Stimulated activated CD4-positive, alpha-beta T cell treated with anti-CD3 and anti-CD28 coated beads, TNF-alpha, amount 100 ng/mL, for 1 hour (primary cell): ENCODE measurements at regions not wholly inside any gene's neighbourhood (a gene's known extent, or its start where the extent isn't known, plus 50 kb on each side); places are given as distances from the start of the nearest gene placed in this dataset.
"Not testable (repeated sequence)": the region's sequence is repeated elsewhere in the genome, so short reads cannot be mapped to it uniquely, and the experiment has no call there.

Experiments
- DNase-seq, 3 donors: peaks; one replicate each; pipeline ENCODE4 v3.0.0-alpha.2; 2020; ENCODE audit warnings: low read depth in 3 of 3, low spot score in 1 of 3

DNA sequence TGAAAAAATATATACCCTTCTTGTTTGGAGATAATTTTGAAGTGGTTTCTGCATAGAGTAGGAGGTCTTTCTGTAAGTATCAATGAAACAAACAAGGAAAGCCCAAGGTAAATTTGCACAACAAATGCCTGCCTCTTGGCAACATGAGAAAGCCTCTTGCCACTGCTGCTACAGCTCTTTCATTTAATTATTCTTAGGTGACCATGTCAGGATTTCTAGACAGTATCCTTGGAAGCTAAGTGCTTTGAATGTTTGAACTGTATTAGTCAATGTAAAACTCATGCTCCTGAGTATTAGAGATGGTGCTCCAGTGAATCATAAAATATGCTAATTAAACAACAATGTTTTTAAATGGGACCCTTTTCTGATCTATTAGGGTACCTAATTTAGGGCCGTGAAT is 81.2 kb upstream of the ITGB1 start:
- no peak for DNase-seq

DNA sequence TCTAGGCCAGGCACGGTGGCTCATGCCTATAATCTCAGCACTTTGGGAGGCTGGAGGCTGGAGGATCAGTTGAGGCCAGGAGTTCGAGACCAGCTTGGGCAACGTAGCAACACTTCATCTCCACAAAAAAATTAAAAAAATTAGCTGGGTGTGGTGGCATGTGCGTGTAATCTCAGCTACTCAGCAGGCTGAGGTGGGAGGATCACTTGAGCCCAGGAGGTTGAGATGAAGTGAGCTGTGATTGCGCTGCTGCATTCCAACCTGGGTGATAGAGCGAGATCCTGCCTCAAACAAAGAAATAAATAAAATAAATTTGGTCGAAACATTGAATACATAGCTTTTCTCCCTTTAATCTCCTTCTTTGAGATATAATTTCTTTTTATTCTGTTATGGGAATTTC is 80.6 kb upstream of the ITGB1 start:
- DNase-seq: no peak

DNA sequence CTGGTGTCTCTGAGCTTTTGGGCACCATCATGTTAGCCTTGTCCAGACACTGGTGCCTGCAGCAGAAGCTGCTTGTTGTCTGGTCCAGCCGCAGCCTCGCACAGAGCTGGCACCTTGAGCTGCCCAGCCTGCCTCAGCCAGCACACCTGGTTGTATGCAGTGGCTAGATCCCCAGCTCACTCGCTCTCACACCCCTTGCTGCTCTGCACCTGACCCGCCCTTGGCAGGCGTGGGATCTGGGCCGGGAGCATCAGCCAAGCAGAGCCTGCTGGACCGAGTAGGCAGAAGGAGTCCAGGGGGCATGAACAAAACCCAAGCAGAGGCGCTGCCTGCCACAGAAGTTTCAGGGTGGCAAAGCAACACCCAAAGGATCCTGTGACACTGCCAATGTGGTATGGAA is 79.7 kb upstream of the ITGB1 start:
- no peak for DNase-seq

DNA sequence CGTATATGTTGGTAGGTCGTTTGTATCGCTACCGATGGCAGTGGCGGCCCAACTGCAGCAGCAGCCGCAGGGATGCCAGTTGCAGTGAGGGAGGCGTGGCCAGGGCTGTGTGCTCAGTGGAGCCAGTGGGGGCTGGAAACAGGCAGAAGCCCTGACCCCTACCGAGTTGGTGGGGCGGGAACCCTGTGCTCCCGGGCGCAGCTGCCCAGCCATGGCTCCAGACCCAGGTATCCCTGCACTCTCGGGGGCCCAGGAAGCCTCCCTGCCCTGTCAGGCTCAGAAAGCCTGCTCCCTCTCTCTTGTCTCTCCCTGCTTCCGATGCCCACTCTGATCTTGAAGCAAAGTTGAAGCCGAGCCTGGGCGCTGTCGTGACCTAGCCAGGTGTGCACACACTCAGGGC is 78.6 kb upstream of the ITGB1 start:
- DNase-seq: no peak

DNA sequence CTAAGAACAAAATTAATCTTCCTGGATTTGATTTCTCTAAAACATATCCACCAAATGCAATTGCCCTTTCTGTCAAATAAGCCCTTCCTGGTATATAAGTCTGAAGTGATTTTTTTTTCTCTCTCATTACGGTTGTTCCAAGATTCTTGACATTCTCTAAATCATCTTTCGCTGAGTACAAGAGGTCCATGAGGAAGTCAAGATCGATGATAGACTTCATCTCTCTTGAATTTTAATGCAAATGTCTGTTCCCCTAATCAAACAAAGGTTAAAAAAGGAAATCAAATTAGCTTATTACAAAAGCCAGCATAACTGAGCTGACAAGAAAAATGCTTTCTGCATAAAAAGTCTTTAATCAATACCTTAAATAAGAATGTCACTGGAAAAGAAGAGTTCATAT is 77.4 kb upstream of the ITGB1 start:
- DNase-seq: no peak

DNA sequence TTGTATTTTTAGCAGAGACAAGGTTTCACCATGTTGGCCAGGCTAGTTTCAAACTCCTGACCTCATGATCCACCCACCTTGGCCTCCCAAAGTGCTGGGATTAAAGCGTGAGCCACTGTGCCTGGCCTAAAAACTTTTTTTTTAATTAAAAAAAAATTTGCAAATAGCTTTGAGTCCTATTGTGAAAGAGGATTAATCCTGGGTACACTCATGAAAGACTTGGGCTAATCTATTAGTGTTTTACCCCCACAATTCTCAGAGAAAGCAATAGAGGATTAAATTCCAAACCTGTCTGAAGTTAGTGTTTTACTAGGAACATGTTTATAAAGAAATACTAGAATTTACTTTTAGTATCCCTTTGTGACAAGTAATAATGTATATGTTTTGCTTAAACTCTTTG is 76.9 kb upstream of the ITGB1 start:
- no peak for DNase-seq

DNA sequence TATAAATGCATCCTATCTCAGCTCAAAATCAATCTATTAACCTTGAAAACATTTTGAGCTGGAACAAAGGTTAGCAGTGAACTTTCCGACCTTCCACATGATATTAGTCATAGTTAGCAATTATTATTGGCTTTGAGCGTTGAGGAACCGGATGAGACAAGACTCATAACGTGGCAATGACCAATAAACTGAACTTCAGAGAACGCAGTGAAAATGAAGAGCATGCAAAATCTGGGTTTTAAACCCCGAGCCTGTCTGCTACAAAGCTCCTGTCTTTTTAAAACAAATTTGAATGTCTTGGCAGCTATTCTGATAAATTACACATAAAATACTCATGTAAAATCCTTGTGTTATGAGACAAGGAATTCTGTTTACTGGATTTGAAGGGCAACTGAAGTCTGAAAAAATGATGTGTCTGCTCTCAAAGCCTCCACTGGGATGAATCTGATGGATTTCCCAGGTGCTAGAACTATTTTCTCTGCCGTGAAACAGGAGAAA is 74.7 kb upstream of the ITGB1 start:
- no peak for DNase-seq

DNA sequence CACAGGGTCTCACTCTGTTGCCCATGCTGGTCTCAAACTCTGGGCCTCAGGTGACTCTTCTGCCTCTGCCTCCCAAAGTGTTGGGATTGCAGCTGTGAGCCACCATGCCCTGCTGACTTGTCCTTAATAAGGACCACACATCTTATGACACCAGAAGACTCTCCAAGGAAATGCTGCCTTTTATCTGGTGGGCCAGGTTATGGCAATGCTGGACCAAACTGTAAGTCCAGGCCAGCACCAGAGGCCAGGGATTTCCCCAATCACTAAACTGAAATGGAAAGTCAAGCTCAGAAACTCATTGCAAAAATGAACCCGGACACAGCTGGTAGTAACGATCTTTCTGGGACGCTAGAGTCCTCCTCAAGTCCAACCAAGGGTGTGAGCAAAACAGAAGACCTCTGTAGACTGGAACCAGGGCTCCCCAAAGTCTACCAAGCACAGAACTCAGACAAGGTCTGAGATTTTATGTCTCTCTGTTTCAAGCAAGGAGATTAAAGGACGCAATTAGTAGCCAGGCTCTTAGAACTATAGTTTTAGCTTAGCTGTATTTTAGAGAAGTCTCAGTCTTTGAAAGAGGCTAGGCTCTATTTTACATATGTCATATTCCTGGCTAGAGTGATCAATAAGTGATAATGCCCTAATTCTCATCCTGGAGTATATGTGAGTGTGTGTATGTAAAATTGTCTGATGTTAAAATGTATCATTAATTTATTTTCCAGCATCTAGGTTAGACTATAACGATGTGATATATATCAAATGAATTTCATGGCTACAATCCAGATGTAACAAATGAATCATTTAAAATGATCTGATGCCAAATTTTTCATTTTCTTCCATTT is 74.0 kb upstream of the ITGB1 start:
- no peak for DNase-seq

DNA sequence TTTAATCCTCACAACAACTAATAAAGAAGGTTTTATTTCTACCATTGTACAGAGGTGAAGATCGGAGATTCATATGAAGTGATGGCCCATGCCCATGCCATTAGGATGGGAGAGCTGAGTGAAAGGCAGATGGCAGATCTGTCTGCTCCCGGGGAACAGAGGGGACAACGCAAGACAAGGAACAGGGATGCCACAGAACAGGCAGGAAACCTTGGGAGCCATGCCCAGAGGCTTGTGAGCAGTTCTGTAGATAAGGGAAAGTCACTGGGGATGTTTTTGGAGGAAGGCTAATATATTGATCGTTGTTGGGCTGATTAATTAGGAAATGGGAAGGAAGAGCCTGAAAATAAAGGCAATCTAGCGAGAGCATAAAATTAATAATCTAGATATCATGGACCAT is 73.1 kb upstream of the ITGB1 start:
- no peak for DNase-seq

DNA sequence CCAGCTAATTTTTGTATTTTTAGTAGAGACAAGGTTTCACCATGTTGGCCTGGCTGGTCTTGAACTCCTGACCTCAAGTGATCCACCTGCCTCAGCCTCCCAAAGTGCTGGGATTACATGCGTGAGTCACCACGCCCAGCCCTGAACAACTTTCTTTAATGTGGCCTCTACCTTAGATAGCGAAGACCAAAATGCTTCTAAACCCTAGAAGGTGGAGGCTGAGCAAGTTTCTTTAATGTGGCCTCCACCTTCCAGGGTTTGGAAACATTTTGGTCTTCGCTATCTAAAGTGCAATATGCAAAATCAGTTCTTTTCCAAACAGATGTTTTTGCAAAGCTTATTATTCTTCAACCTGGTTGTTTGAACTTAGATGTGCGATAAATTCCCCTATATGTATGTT is 70.5 kb upstream of the ITGB1 start:
- not testable (repeated sequence) for DNase-seq

DNA sequence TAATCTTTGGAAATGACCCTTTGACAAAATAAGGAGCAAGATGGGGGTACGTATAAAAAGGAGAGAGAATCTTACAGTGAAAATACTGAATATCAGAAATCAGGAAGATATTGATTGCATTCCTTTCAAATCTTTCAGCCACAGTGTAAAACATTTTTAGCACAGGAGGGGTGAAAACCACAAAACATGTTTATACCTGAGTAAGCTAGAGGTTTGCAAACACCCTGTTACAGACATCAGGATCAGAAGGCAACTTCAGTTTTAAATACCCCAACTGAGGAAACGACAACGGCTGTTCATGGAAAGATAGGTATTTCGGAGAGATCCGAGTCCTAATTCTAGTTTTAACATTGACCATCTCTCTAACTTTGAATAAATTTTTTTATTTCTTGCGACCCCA is 69.1 kb upstream of the ITGB1 start:
- DNase-seq: no peak

DNA sequence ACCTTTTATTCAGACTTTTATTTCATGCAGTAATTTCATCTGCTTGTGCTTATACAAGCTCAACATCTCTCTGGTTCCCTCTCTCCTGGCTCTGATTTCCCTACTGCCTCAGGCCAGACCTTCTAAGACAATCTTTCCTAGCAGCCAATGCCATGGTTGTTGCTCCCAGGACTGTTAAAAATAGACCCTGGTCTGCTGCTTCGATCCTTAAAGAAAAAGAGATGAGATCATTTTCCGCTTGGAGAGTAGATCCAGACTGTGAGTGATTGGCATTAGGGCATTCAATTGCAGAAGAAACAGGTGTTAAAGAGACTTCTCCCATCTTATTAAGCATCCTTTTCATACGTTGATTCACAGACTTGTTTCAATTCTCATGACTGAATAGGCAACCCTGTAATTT is 68.4 kb upstream of the ITGB1 start:
- DNase-seq: no peak

DNA sequence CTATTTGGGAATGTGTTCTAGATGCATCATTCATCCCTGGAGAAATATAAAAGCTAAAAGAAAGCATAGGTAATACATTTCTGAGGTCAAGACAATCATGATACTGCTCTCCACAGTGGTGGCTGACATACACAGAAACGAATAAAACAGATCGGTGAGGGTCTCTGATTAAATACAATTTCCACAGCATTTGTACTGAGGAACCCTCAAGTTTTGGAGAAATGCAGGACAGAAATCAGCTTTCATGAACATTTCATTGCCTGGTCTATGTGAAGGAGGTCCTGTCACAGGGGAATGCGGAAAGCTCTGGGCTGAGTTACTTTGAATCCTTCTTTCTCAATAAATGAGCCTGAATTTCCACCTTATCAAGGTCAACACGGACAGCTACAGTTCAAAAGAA is 67.9 kb upstream of the ITGB1 start:
- no peak for DNase-seq

DNA sequence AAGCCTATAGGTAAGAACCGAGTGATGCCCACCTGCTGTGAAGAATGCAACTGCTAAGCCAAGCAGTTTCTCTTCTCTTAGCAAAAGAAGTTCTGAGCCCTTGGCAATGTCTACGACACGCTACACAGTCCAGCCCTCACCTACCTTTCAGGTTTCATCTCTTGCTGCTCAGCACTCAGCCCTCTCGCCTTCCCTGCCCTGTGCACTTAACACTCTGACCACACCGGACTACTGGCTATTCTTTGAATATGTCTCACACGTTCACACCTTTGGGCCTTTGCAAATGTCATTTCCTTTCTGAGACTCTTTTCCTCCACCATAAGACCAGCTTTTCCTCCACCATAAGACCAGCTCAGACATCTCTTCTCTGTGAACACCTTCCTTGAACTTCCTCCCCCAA is 67.0 kb upstream of the ITGB1 start:
- DNase-seq: no peak

DNA sequence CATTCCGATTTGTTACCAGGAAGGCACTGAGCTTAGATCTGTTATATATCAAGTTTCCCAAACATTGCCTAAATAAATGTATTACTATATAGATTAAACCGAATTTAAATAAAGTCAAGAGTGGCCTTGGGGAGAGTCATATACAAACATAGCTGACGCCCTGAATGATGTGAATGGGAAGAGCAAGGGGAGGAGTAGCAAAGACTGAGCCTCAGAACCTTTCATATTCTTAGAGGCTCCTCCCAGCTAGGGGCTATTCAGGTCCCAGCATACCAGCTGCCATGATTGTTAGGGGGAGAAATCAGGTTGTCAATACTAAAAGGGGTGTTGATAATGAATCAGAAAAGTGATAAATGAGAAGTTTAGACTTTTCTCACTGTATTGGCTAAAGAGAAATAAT is 64.7 kb upstream of the ITGB1 start:
- DNase-seq: no peak

DNA sequence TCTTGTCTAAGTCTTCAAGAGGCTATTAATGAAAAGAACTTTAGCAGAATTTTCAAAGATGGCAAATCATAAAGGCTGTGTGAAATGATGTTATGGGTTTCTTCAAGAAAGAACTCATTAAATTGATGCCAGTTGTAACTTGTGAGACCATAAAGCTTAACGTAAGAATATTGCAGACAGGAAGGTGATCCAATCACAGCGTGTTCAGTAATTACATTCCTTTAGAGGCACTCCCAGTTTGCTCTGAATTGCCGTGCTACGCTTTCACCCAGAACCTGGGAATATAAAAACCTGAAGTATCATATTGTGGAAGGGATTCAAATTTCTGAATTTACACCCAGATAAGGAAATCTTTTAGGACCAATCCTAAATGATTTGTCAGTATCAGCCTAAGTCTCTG is 64.1 kb upstream of the ITGB1 start:
- DNase-seq: no peak

DNA sequence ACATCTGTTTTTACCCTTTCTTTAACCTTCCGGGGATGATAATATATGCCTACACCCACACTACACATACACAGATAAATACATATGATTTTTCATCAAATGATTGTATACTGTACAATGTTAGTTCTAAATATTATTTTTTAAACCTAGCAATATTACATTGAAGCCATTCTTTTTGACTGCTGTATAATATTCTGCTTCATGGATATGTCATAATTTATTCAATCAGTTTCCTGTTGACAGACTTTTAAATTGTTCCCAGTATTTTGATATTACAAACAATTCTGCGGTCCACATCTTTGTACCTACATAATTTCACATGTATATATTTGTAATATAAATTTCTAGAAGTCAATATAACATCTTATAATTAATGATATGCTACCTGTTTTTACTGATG is 59.0 kb upstream of the ITGB1 start:
- no peak for DNase-seq

DNA sequence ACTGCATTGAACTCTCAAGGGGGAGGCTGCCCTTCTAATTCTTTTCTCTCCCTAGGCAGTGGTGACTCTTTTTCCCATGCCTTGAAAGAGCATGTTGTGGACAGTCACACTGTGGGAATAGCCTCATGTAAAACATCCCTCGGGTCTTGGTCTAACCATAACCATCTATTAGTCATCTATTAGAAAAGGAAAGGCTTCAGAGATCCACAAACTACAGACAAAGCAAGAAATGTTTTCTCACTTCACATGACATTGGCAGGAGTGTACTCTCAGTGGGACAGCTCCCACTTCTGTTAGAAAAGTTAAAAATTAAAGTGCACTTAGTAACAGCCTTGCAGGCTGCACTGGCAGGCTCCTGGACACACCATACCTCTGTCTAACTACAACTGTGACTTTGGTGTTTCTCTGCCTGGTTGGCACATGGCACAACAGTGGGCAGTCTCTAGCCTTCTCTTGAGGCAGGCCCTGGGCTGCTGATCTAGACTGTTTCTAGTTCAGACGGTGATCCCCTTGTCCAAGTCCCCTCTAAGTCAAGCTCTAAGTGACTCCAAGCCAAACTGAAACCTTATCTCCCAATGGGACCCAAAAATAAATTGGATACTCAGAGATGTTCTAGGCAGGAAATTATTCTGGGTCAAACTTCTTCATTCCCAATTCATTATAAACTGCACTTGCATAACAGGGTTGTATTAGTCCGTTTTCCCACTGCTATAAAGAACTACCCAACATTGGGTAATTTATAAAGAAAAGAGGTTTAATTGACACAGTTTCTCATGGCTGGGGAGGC is 57.9 kb upstream of the ITGB1 start:
- no peak for DNase-seq

DNA sequence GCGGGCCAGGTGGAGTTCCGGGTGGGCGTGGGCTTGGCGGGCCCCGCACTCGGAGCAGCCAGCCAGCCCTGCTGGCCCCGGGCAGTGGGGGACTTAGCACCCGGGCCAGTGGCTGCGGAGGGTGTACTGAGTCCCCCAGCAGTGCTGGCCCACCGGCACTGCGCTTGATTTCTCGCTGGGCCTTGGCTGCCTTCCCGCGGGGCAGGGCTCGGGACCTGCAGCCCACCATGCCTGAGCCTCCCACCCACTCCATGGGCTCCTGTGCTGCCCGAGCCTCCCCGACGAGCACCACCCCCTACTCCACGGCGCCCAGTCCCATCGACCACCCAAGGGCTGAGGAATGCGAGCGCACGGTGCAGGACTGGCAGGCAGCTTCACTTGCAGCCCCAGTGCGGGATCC is 55.3 kb upstream of the ITGB1 start:
- DNase-seq: not testable (repeated sequence)

DNA sequence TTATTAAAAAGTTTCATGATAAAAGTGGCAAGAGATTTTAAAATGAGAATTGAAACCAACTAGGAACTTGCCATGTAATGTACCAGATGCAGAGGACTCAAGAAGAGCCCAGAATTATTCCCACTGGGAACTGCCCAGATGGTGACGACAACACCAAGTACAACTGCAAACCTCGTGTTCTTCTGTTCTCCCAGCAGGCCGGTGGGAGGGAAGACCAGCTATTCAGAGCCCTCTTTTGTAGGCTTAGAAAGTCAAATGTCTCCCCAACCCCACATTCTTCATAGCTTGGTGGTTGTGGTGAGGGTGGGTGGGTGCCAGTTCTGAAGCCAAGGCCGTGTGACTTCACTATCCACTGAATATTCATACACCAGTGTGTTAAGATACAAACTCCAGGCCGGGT is 54.3 kb upstream of the ITGB1 start:
- no peak for DNase-seq

DNA sequence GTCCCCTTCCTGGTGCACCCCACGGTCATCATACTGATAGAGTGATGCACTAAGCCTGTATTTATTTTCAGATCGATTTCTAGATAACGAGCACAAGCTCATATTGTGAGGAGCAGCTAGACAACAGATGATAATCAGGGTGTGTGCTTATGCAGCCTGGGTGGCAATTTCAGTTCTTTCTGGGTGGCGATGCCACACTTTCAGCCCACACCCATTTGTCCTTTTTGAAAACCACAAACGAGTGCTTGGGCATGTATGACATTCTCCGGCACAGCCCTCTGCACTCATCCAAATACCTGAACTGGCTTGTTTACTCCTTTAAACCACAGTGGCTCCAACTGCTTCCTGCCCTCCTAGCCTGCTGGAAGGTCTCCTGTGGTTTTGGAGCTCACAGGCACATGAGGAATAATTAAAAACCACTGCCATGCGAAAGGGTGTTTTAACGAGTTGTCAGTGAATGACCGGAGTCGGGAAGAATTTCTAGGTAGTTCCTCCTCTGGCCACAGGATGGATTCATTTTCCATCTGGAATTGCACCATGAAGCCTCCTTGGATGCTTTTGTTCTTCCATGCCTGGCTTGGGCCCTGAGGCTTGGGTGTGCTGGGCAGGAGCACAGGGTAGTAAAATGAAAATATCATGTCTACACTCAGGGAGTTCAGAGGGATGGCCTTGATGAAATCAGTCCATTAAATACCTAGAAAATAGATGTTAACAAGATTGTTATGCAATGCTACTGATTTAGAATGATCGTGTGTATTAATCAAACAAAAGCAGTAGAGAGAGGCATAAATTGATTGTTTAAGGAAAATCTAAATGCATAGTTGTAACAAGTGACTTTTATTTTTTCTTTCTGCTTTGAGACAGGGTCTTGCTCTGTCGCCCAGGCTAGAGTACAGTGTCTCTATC is 52.4 kb upstream of the ITGB1 start:
- no peak for DNase-seq
